ENCODE measurements at regions not wholly inside any gene's neighbourhood (a gene's known extent, or its start where the extent isn't known, plus 50 kb on each side); places are given as distances from the start of the nearest gene placed in this dataset.

DNA sequence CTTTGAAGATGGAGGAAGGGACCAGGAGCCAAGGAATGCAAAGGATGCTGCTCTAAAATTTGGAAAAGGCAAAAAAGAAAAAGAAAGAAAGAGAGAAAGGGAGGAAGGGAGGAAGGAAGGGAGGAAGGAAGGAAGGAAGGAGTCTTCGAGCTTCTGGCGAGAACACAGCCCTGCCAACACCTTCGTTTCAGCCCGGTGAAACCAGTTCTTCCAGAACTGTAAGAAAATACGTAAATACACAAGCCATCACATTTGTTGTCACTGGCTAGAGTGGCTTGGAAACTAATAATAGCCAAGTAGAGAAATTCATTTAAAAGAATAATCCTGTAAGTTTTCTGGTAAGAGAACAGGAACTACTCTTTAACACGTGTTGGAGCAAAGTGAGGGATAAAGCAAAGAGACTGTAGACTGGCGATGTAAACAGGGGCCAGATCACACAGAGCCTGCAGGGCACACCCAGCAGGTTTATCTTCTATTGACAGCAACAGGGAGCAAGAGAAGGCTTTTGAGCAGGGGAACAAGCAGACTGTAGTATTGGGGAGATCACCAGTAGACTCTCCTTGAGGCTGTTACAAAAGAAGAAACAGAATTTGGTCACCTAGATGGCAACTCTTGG, 188.7 kb upstream of the MPHOSPH6 start:
- DNase-seq (ENCODE audit: low read depth), result no peak

DNA sequence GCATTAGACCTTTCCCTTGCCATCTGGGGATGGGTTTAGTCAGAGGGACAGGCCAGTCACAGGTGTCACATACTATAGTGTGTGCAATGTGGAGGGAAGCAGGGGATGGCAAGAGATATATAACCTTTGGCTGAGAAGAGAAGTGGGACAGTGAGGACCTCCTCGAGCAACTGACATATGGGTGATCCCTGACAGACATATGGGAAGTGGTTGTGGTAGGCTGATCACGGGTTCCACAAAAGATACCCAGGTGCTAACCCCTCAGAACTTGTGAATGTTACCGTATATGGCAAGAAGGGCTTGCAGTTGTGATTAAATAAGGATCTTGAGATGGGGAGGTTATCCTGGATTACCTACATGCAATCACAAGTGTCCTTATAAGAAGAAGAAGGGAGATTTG, 188.1 kb upstream of the MPHOSPH6 start:
- DNase-seq (ENCODE audit: low read depth), result no peak

GRCh38 chr16:82357237-82357636, 187.2 kb upstream of the MPHOSPH6 start:
- no peak for DNase-seq (ENCODE audit: low read depth)

GRCh38 chr16:82350560-82350959, 180.5 kb upstream of the MPHOSPH6 start:
- DNase-seq (ENCODE audit: low read depth), result no peak

DNA sequence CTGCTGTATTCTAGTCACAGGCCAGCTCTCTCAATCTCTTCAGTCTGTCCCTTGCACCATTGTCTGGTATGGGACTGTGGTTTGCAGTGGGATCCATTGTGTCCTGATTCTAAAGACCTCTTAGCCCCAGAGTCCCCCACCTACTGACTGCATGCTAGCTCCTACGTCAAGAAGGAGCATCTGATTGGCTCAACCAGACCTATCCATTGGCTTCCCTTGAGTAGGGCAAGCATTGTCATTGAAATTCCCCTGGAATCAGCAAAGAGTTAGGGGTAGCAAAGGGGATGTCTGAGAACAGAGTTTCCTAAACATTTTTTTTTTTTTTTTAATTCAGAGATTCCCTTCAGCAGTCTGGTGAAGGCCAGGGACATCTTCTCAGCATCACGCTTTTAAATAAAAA, 175.3 kb upstream of the MPHOSPH6 start:
- DNase-seq (ENCODE audit: low read depth), result no peak

DNA sequence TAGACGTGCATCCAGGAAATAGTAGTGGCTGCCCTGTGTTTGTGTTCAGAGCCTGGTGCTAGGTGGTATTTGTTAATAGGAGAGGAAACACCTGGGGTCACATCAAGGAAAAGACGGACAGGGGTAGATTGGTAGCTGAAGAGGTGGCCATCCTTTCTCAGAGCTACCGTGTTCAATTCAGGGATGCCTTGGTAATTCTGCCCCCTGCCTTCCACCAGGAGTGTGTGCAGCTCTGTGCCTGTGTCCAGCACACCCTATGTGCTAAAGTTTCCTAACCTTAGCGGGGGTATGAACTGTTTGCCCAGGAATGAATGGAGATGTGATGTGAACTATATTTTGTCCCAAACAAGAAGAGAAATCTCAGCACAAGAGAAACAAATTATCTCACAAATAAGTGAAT, 174.1 kb upstream of the MPHOSPH6 start:
- no peak for DNase-seq (ENCODE audit: low read depth)

- DNase-seq (ENCODE audit: low read depth), result no peak
Observed at GRCh38 chr16:82341146-82341669, 171.2 kb upstream of the MPHOSPH6 start.

- no peak for DNase-seq (ENCODE audit: low read depth)
Observed at GRCh38 chr16:82340531-82340930, 170.5 kb upstream of the MPHOSPH6 start.

DNA sequence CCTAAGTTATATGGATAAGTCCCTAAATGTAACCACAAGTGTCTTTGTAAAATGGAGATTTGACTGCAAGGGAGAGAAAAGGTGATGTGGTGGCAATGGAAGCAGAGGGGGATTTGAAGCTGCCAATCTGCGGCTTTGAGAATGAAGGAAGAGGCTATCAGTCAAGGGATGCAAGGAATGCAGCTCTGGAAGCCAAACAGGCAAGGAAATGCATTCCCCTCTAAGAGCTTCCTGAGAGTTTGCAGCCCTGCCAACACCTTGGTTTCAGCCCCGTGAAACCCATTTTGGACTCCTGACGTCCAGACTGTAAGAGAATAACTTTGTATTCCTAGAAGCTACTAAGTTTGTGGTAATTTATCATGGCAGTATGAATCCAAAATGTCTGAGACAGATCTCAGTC, 167.3 kb upstream of the MPHOSPH6 start:
- DNase-seq (ENCODE audit: low read depth), result no peak

GRCh38 chr16:82331974-82332750, 162.1 kb upstream of the MPHOSPH6 start:
- no peak for DNase-seq (ENCODE audit: low read depth)

- no peak for DNase-seq (ENCODE audit: low read depth)
Observed at GRCh38 chr16:82331397-82331796, 161.4 kb upstream of the MPHOSPH6 start.

DNA sequence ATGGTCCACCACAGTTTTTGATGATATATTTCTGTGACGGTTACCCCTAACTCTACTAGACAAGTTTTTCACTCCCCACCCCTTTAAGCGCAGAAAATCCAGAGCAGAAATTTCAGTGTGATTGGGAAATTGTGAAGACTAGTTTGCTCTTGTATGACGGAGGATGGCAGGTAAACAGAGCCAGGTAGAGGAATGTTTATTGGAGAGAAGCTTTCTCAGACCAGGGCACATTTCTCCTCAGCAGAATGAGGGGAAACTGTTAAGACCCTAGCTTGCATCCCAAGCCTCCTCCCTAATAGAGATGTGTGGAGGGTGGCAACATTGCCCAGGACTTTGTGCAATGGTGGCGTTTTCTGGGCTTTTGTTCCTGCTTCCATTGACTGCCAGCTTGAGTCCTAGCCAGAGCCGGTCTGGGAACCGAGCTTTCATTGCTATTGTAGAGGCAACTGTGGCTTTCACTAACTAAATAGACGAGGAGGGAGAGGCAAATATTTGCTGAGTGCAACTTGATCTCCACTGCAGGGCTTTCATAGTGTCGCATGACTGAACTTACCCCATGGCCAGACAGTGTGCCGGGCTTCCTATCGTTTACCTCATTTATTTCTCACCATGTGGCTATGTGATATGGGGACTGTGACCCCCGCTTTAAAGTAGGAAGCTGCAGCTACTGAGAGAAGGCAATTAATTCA, 159.6 kb upstream of the MPHOSPH6 start:
- no peak for DNase-seq (ENCODE audit: low read depth)

DNA sequence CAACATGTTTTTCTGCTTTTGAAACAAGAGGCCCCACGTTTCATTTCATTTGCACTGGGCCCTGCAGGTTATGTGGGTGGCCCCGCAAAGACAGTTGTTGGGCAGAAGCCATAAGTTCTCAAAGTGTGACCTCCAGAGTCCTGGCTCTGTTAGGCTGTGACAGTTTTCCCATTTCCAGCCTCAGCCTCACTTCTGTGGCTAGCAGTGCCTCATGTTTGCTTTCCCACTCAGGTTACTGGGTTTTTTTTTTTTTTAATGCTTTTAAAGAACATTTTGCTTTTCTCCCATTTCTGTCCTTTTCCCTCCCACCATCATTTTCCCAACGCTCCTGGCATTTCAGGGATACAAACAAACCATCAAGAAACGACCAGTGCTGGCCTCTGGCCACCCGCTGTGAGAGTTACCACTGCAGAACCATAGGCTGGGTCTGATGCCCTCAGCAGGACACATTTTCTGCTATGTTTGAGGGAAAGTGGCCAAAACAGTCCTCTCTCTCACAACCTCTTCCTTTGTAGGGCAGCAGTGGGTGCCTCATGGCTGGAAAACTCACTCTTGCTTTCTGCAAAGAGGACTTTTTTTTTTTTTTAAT, 159.0 kb upstream of the MPHOSPH6 start:
- DNase-seq (ENCODE audit: low read depth), result no peak

GRCh38 chr16:82323171-82323570, 153.1 kb upstream of the MPHOSPH6 start:
- DNase-seq (ENCODE audit: low read depth), result no peak

GRCh38 chr16:82322177-82322576, 152.2 kb upstream of the MPHOSPH6 start:
- DNase-seq (ENCODE audit: low read depth), result no peak

- no peak for DNase-seq (ENCODE audit: low read depth)
Observed at GRCh38 chr16:82319038-82319437, 149.0 kb upstream of the MPHOSPH6 start.

- no peak for DNase-seq (ENCODE audit: low read depth)
Observed at GRCh38 chr16:82317411-82318167, 147.6 kb upstream of the MPHOSPH6 start.

DNA sequence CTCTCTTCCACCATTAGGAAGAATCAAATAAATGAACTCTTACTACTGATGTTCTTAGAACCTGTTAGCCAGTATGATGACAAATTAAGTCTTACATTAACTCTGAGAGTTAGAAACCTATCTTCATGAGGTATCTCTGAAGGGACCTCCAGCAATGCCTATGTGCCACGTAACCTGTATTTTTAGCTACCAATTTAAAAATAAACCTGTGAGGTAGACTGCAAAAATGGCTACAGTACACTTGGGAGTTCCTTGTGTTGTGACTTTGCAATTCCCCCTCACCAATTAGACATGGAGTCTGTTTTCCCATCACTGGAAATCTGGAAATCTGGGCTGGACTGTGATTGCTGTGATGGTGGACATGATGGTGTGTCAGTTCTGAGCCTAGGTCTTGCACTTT, 143.7 kb upstream of the MPHOSPH6 start:
- DNase-seq (ENCODE audit: low read depth), result no peak

DNA sequence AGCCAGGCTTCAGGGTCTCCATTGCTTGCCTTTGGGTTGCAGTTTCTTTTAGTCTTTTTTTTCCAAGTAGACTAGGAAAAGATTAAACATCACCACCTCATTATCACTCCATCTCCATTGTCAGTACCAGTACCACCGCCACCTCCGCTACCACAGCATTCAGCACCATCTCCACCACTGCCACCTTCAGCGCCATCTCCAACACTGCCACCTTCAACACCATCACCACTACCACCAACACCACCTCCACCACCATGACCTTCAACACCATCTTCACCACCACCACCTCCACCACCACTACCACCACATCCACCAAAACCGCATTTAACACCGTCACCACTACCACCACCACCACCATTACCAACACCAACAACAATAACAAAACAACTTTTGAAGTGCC, 141.5 kb upstream of the MPHOSPH6 start:
- DNase-seq (ENCODE audit: low read depth), result no peak

GRCh38 chr16:82302042-82302727, 132.2 kb upstream of the MPHOSPH6 start:
- DNase-seq (ENCODE audit: low read depth), result no peak

- DNase-seq (ENCODE audit: low read depth), result no peak
Observed at GRCh38 chr16:82301146-82301755, 131.2 kb upstream of the MPHOSPH6 start.

Data from forelimb muscle (tissue), 1 donor.